CD14-positive monocyte (primary cell): ENCODE measurements at regions not wholly inside any gene's neighbourhood (a gene's known extent, or its start where the extent isn't known, plus 50 kb on each side); places are given as distances from the start of the nearest gene placed in this dataset.

ENCODE experiments used
- DNase-seq, 3 donors: peaks; one replicate each; pipeline ENCODE4 v3.0.0-alpha.2; 2011 to 2022
- H2AFZ ChIP-seq: 2 replicates; pipeline ENCODE4 v1.6.0; 2012; ENCODE audit warnings: mild to moderate bottlenecking, low read depth, low read length, inconsistent platforms; ENCODE audit not compliant: insufficient read depth, poor library complexity, severe bottlenecking
- H3K27ac ChIP-seq, 2 donors: 1 replicate in 1 of 2; 2 replicates in 1 of 2; pipeline ENCODE4 v1.5.1; 2012 to 2013; ENCODE audit warnings: low read length in 2 of 2, control low read depth in 1 of 2, inconsistent platforms in 1 of 2, low read depth in 1 of 2, mild to moderate bottlenecking in 1 of 2
- H3K27me3 ChIP-seq, 2 donors: one replicate each; pipeline versions ENCODE4 v1.6.0 to v1.6.1; 2011 to 2013; ENCODE audit warnings: low read length in 2 of 2; ENCODE audit not compliant: control insufficient read depth in 2 of 2, insufficient read depth in 2 of 2
- H3K36me3 ChIP-seq, 2 donors: replicated peaks in 1 of 2; 1 replicate in 1 of 2; 2 replicates in 1 of 2; pipeline versions ENCODE4 v1.5.1 to v1.6.1; 2012 to 2013; ENCODE audit warnings: low read length in 2 of 2, control low read depth in 1 of 2, inconsistent platforms in 1 of 2, mild to moderate bottlenecking in 1 of 2; ENCODE audit not compliant: insufficient read depth in 2 of 2, control insufficient read depth in 1 of 2
- H3K4me1 ChIP-seq, 2 donors: 1 replicate in 1 of 2; 2 replicates in 1 of 2; pipeline versions ENCODE4 v1.5.1 to v1.6.1; 2012 to 2013; ENCODE audit warnings: low read length in 2 of 2, control low read depth in 1 of 2, inconsistent platforms in 1 of 2, mild to moderate bottlenecking in 1 of 2, moderate library complexity in 1 of 2; ENCODE audit not compliant: insufficient read depth in 2 of 2, control insufficient read depth in 1 of 2
- H3K4me2 ChIP-seq: replicated peaks from 2 replicates; pipeline ENCODE3; 2012; ENCODE audit warnings: low read length, moderate library complexity, mild to moderate bottlenecking; ENCODE audit not compliant: poor library complexity, severe bottlenecking; ENCODE audit errors: extremely low read depth
- H3K4me3 ChIP-seq, 3 experiments: fragments of 200-600 bp in 1 of 3; sonication (generic) in 1 of 3; replicated peaks in 1 of 3; 1 replicate in 2 of 3; 2 replicates in 1 of 3; pipeline ENCODE4 v1.5.1; 2011 to 2013; ENCODE audit warnings: low read length in 3 of 3, mild to moderate bottlenecking in 3 of 3, control low read depth in 2 of 3, low read depth in 2 of 3, inconsistent platforms in 1 of 3, moderate library complexity in 1 of 3
- H3K79me2 ChIP-seq: 2 replicates; pipeline ENCODE4 v1.6.0; 2012; ENCODE audit warnings: mild to moderate bottlenecking, control low read depth, inconsistent platforms, low read length, moderate library complexity; ENCODE audit not compliant: insufficient read depth
- H3K9ac ChIP-seq: 2 replicates; pipeline ENCODE4 v1.6.0; 2017; ENCODE audit warnings: low read length, mild to moderate bottlenecking; ENCODE audit not compliant: insufficient read depth, poor library complexity, severe bottlenecking
- H3K9me3 ChIP-seq, 2 donors: replicated peaks in 1 of 2; 1 replicate in 1 of 2; 2 replicates in 1 of 2; pipeline versions ENCODE4 v1.5.1 to v1.6.1; 2012 to 2013; ENCODE audit warnings: low read length in 2 of 2, control low read depth in 1 of 2; ENCODE audit not compliant: control insufficient read depth in 1 of 2, insufficient read depth in 1 of 2
- H4K20me1 ChIP-seq: 2 replicates; pipeline ENCODE4 v1.6.0; 2012; ENCODE audit warnings: mild to moderate bottlenecking, low read length, control low read depth, moderate library complexity; ENCODE audit not compliant: insufficient read depth
- H3K27ac Mint-ChIP-seq, 7 donors: one replicate each; pipeline ENCODE4 v1.8.0; 2020; ENCODE audit warnings: mild to moderate bottlenecking in 7 of 7, mixed read lengths in 7 of 7, moderate library complexity in 6 of 7, inconsistent platforms in 2 of 7
- H3K27me3 Mint-ChIP-seq, 3 donors: one replicate each; pipeline ENCODE4 v1.8.0; 2021 to 2022; ENCODE audit warnings: low read depth in 3 of 3, mild to moderate bottlenecking in 3 of 3, mixed read lengths in 3 of 3, moderate library complexity in 3 of 3, inconsistent platforms in 1 of 3
- H3K36me3 Mint-ChIP-seq, 2 donors: one replicate each; pipeline ENCODE4 v1.8.0; 2020; ENCODE audit warnings: mixed read lengths in 2 of 2, inconsistent platforms in 1 of 2, mild to moderate bottlenecking in 1 of 2
- H3K4me1 Mint-ChIP-seq: one replicate; pipeline ENCODE4 v1.8.0; 2020; ENCODE audit warnings: mild to moderate bottlenecking, mixed read lengths
- H3K4me3 Mint-ChIP-seq, 2 donors: one replicate each; pipeline ENCODE4 v1.8.0; 2020; ENCODE audit warnings: mild to moderate bottlenecking in 2 of 2, mixed read lengths in 2 of 2, moderate library complexity in 1 of 2
- H3K9me3 Mint-ChIP-seq, 7 donors: one replicate each; pipeline ENCODE4 v1.8.0; 2020 to 2022; ENCODE audit warnings: mixed read lengths in 7 of 7, mild to moderate bottlenecking in 6 of 7, moderate library complexity in 6 of 7, inconsistent platforms in 2 of 7
- CTCF ChIP-seq: fragments of 200-600 bp; IDR thresholded peaks from one replicate; pipeline ENCODE4 v1.8.0; 2022; ENCODE audit warnings: antibody characterized with exemption, mild to moderate bottlenecking
- WGBS: methylation state at CpG from one replicate; pipeline ENCODE4 v1.1.5; 2013; ENCODE audit warnings: missing lambda C conversion rate; ENCODE audit not compliant: insufficient coverage; 5-methylcytosine and 5-hydroxymethylcytosine counted together
- intact Hi-C, 2 donors: fragments of 100-400 bp; cut with micrococcal nuclease; formaldehyde crosslinking; loops; one replicate each; pipeline versions ENCODE4 v1.15.0 to v1.15.1; 2023

DNA sequence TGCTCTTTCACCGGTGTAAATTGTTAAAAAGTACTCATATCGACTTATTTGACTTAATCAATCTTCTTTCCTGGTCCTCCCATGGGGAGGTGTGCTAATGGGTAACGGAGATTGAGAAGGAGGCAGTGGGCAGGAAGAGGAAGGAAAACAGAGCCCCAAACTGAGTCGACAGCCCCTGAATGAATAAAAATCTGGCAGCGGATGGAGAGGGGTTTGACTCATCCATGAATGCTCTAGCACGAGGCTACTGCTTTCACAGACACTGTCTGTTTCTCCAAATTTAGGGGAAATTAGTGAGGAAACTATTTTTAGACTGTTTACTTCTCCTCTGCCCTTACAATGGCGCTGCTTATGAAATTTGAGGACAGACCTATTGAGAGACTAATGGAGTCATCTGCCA lies 142.2 kb upstream of the ATXN1 start:
- no peak overlapping the region for H3K9ac ChIP-seq
- Mint-ChIP-seq H3K27me3 (peaks cover 0 to 3% (median 0%) of the 10 kb centered on the region in 3 donors), H3K4me3 (peak overlapping the region; percentile 34 to 77), H3K9me3 (no peaks in the 10 kb centered on the region), H3K36me3 (peaks cover 0 to 2% of the 10 kb centered on the region in 2 donors), H3K27ac (peak overlapping the region; percentile 77 to 95 (median 89)), H3K4me1 (peaks cover 35% of the 10 kb centered on the region)
- DNase-seq = peak; percentile 76 to 92 (median 86)
- WGBS = 8% methylated on average over 3 of the region's 7 CpGs
- peak overlapping the region in 1 of 3 experiments; percentile 20 for H3K4me3 ChIP-seq
- H3K36me3 ChIP-seq = no peaks in the 10 kb centered on the region
- H3K27me3 ChIP-seq = no peaks in the 10 kb centered on the region
- no peak for TF ChIP-seq CTCF
- H4K20me1 ChIP-seq = no peaks in the 10 kb centered on the region
- no peaks in the 10 kb centered on the region for H3K9me3 ChIP-seq
- no peaks in the 10 kb centered on the region for H3K79me2 ChIP-seq
- peak overlapping the region; percentile 50 for H3K4me2 ChIP-seq
- peak overlapping the region; percentile 31 to 65 for H3K27ac ChIP-seq
- intact Hi-C loops = loop anchor here in 1 of 2 donors (10.0 kb wide), 2 partner anchors 49 to 129 kb away; no protein-coding TSS in a partner anchor
- peaks cover 33 to 40% of the 10 kb centered on the region in 2 donors for H3K4me1 ChIP-seq
- H2AFZ ChIP-seq = no peak overlapping the region

- TF ChIP-seq CTCF = no peak
- H3K4me1 Mint-ChIP-seq = peaks cover 35% of the 10 kb centered on the region
- Histone ChIP-seq H3K9me3 (no peaks in the 10 kb centered on the region), H3K9ac (no peak overlapping the region), H3K79me2 (no peaks in the 10 kb centered on the region), H2AFZ (no peak overlapping the region), H3K4me2 (no peak overlapping the region), H4K20me1 (no peaks in the 10 kb centered on the region), H3K27ac (no peak overlapping the region), H3K27me3 (no peaks in the 10 kb centered on the region), H3K4me3 (no peak overlapping the region), H3K4me1 (peaks cover 33 to 40% of the 10 kb centered on the region in 2 donors), H3K36me3 (no peaks in the 10 kb centered on the region)
- intact Hi-C loops = loop anchor here in 1 of 2 donors (10.0 kb wide), 2 partner anchors 48 to 128 kb away; no protein-coding TSS in a partner anchor
- H3K4me3 Mint-ChIP-seq = no peak overlapping the region
- peaks cover 0 to 2% of the 10 kb centered on the region in 2 donors for H3K36me3 Mint-ChIP-seq
- no peaks in the 10 kb centered on the region for H3K9me3 Mint-ChIP-seq
- peak overlapping the region in 2 of 7 donors; percentile 77 to 95 for H3K27ac Mint-ChIP-seq
- DNase-seq = no peak
- H3K27me3 Mint-ChIP-seq = peaks cover 0 to 3% (median 0%) of the 10 kb centered on the region in 3 donors
These were observed 141.2 kb upstream of the ATXN1 start for GRCh38 chr6:16902502-16902901.
